Esophagus muscularis mucosa (tissue), 4 donors: ENCODE measurements at regions not wholly inside any gene's neighbourhood (a gene's known extent, or its start where the extent isn't known, plus 50 kb on each side); places are given as distances from the start of the nearest gene placed in this dataset.
"Not testable (repeated sequence)": the region's sequence is repeated elsewhere in the genome, so short reads cannot be mapped to it uniquely, and the experiment has no call there.

Source experiments
- DNase-seq: peaks from one replicate; pipeline ENCODE4 v3.0.0-alpha.2; 2017; ENCODE audit errors: extremely low spot score
- H3K27ac ChIP-seq, 4 donors: fragments of 200-600 bp; sonication (generic); replicated peaks in 1 of 4; 1 replicate in 3 of 4; 2 replicates in 1 of 4; pipeline ENCODE4 v1.5.1; 2016 to 2019; ENCODE audit warnings: mild to moderate bottlenecking in 1 of 4
- H3K27me3 ChIP-seq, 4 donors: fragments of 200-600 bp; sonication (generic); one replicate each; pipeline versions ENCODE4 v1.5.1 to v1.6.0; 2016 to 2019
- H3K36me3 ChIP-seq, 4 donors: fragments of 200-600 bp; sonication (generic); one replicate each; pipeline ENCODE4 v1.5.1; 2016 to 2019
- H3K4me1 ChIP-seq, 4 donors: fragments of 200-600 bp; sonication (generic); one replicate each; pipeline ENCODE4 v1.5.1; 2016 to 2019
- H3K4me3 ChIP-seq, 4 donors: fragments of 200-600 bp; sonication (generic); 1 replicate in 2 of 4; 2 replicates in 2 of 4; pipeline ENCODE4 v1.5.1; 2016 to 2019; ENCODE audit warnings: mild to moderate bottlenecking in 4 of 4, moderate library complexity in 1 of 4
- H3K9me3 ChIP-seq, 4 donors: fragments of 200-600 bp; sonication (generic); 1 replicate in 3 of 4; 2 replicates in 1 of 4; pipeline ENCODE4 v1.5.1; 2016 to 2019
- WGBS: methylation state at CpG from one replicate; pipeline ENCODE4 v1.1.5; 2018; 5-methylcytosine and 5-hydroxymethylcytosine counted together
- intact Hi-C: fragments of 100-400 bp; cut with DNase I; formaldehyde crosslinking; loops from one replicate; pipeline ENCODE4 v1.15.1; 2023

DNA sequence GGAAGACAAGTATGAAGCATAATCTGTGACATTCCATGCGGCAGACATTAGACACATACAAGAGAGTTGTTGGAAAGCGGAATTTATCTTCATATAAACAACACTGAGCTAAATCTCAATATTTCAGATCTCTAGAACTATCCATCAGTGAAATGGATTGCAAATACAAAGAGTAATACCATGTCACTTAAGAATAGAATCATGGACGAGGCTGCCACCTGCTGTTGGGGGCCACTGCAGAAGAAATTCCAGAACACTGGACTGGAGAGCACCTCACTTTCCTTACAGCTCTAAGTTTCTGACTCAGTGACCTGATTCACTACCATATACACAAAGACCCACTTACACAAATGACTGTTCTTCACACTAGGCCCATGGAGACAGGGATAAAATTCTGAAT is 346.7 kb downstream of the OR4F29 start:
- H3K4me3 ChIP-seq, DNase-seq, H3K4me1 ChIP-seq, intact Hi-C loops, H3K36me3 ChIP-seq, H3K27ac ChIP-seq, H3K9me3 ChIP-seq, H3K27me3 ChIP-seq: not testable (repeated sequence)
- WGBS, result no CpG with 5 or more reads among the region's 3 CpGs

DNA sequence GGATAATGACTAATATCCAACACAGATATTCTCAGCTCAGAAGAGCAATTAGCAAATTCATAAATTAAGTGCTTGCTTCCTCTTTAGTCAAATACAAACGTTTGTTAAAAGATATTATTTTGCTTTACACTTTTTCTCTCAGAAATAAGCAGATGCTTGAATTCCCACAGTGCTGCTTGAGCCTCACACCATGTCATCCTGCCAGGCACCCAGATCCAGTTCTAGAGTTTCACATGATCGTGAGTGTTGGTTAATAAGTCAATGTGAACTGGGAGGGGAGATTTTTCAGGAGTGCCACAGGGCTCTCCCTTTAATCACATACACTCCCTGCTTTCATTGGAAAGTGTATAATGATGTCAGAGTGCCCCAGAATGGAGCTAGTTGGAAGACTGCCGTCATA is 352.0 kb downstream of the OR4F29 start:
- DNase-seq, H3K27me3 ChIP-seq, H3K36me3 ChIP-seq, H3K4me3 ChIP-seq, H3K4me1 ChIP-seq, intact Hi-C loops, H3K27ac ChIP-seq, H3K9me3 ChIP-seq: not testable (repeated sequence)
- WGBS, result 0% methylated on average over 1 of the region's 3 CpGs

- WGBS, result no CpG with 5 or more reads among the region's 1 CpG
- H3K36me3 ChIP-seq, H3K9me3 ChIP-seq, H3K27me3 ChIP-seq, intact Hi-C loops, DNase-seq, H3K4me3 ChIP-seq, H3K27ac ChIP-seq, H3K4me1 ChIP-seq: not testable (repeated sequence)
Measured at GRCh38 chr1:98811-99210, 352.7 kb downstream of the OR4F29 start.

GRCh38 chr1:91279-91678 is 360.2 kb downstream of the OR4F29 start:
- no CpG with 5 or more reads among the region's 4 CpGs for WGBS
- H3K36me3 ChIP-seq, H3K4me1 ChIP-seq, H3K27ac ChIP-seq, H3K4me3 ChIP-seq, H3K27me3 ChIP-seq, intact Hi-C loops, H3K9me3 ChIP-seq, DNase-seq: not testable (repeated sequence)

DNA sequence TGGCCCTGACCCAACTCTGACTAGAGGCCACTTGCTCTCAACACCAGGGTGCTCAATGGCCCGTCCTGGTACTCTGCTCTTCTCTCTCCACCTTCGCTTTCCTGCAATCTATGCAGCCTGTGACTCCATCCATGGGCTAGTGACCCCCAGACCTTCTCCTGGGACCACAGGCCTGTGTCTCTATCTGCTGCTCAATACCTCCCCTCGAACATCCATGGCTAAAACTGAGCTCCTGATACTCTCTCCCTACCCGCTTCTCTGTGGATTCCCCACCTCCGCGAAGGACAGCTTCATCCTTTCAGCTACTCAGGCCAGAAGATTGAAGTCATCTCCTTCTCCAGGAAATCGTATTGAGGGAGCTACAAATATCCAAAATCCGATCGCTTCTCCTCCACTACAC is 363.4 kb downstream of the OR4F29 start:
- H3K4me1 ChIP-seq, DNase-seq, H3K27me3 ChIP-seq, intact Hi-C loops, H3K9me3 ChIP-seq, H3K36me3 ChIP-seq, H3K4me3 ChIP-seq, H3K27ac ChIP-seq: not testable (repeated sequence)
- WGBS, result 89% methylated on average over 7 of the region's 9 CpGs

- WGBS, result 83% methylated on average over 3 of the region's 3 CpGs
- intact Hi-C loops, H3K4me3 ChIP-seq, H3K9me3 ChIP-seq, H3K27me3 ChIP-seq, DNase-seq, H3K27ac ChIP-seq, H3K36me3 ChIP-seq, H3K4me1 ChIP-seq: not testable (repeated sequence)
Measured at GRCh38 chr1:79152-79551, 372.3 kb downstream of the OR4F29 start.

GRCh38 chr1:65119-65518 is 386.4 kb downstream of the OR4F29 start, which contains the start of gene OR4F5:
TSS of gene OR4F5 (plus strand) at chr1:65419.
- H3K4me1 ChIP-seq, H3K36me3 ChIP-seq, H3K27me3 ChIP-seq, intact Hi-C loops, H3K27ac ChIP-seq, DNase-seq, H3K9me3 ChIP-seq, H3K4me3 ChIP-seq: not testable (repeated sequence)
- WGBS, result no CpG with 5 or more reads among the region's 2 CpGs

DNA sequence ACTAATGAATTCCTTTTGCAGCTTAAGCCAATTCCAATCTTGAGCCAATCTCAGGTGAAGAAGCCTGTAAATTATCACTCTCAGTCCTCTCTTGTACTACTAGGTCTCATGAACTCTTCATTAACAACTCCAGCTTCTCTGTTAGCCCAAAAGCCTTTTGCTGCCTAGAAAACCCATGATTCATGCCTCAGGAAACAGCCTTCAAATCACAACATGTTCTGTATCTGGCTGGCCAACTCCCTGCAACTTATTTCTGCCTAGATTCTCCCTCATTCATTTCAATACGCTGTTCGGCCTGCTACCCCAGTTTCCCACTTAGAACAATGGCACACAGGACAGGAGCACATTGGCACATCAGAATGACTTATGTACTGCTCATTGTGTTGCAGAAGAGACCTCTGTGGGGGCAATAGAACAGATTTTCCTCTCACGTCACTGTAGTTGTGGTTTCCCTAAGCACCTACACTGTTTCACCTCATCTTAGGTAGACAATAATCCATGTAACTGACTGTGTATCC is 395.4 kb downstream of the OR4F29 start:
- H3K9me3 ChIP-seq, H3K4me3 ChIP-seq, H3K4me1 ChIP-seq, H3K27me3 ChIP-seq, DNase-seq, H3K36me3 ChIP-seq, intact Hi-C loops, H3K27ac ChIP-seq: not testable (repeated sequence)
- WGBS, result 72% methylated on average over 3 of the region's 3 CpGs

- H3K4me3 ChIP-seq, DNase-seq, H3K4me1 ChIP-seq, H3K9me3 ChIP-seq, H3K27ac ChIP-seq, H3K36me3 ChIP-seq, intact Hi-C loops, H3K27me3 ChIP-seq: not testable (repeated sequence)
- 67% methylated on average over 1 of the region's 1 CpG for WGBS
Measured at GRCh38 chr1:53182-53581, 398.3 kb downstream of the OR4F29 start.

DNA sequence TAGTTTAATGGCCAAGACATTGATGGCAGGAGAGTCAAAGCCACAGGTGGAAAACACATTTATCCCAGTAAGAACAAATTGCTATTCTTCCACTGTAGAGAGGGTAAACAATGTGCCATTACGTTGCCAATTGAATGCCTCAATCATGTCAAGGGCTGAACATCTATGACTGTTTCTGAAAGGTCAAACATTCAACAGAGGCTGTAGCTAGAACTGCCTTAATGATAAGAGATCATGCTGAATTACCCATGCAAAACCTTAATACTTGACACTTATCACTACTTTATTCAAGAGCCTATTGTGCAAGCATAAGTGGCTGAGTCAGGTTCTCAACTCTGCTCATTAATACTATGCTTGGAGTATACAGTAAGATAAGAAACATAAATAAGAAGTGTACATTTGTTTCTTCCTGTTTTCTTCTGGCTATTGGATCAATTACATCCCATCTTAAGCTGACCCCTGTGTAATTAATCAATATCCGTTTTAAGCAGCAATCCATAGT is 409.5 kb downstream of the OR4F29 start:
- H3K27me3 ChIP-seq, H3K4me3 ChIP-seq, H3K27ac ChIP-seq, H3K4me1 ChIP-seq, H3K36me3 ChIP-seq, H3K9me3 ChIP-seq, intact Hi-C loops, DNase-seq: not testable (repeated sequence)
- no CpG with 5 or more reads among the region's 2 CpGs for WGBS

GRCh38 chr1:41197-41596 is 410.3 kb downstream of the OR4F29 start:
- intact Hi-C loops, H3K4me1 ChIP-seq, H3K36me3 ChIP-seq, H3K27me3 ChIP-seq, H3K27ac ChIP-seq, DNase-seq, H3K9me3 ChIP-seq, H3K4me3 ChIP-seq: not testable (repeated sequence)

- intact Hi-C loops, result not testable (repeated sequence)
Measured at GRCh38 chr1:29183-29582, 422.3 kb downstream of the OR4F29 start.

DNA sequence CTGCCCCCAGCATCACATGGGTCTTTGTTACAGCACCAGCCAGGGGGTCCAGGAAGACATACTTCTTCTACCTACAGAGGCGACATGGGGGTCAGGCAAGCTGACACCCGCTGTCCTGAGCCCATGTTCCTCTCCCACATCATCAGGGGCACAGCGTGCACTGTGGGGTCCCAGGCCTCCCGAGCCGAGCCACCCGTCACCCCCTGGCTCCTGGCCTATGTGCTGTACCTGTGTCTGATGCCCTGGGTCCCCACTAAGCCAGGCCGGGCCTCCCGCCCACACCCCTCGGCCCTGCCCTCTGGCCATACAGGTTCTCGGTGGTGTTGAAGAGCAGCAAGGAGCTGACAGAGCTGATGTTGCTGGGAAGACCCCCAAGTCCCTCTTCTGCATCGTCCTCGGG is 434.2 kb downstream of the OR4F29 start:
- no CpG with 5 or more reads among the region's 12 CpGs for WGBS
- DNase-seq, H3K4me3 ChIP-seq, H3K27ac ChIP-seq, H3K9me3 ChIP-seq, H3K4me1 ChIP-seq, intact Hi-C loops, H3K27me3 ChIP-seq, H3K36me3 ChIP-seq: not testable (repeated sequence)

More at GRCh38 chr1:29183-29582, 422.3 kb downstream of the OR4F29 start:
- not testable (repeated sequence) for H3K36me3 ChIP-seq, H3K4me3 ChIP-seq, H3K4me1 ChIP-seq, H3K27me3 ChIP-seq, H3K27ac ChIP-seq, DNase-seq, H3K9me3 ChIP-seq
- WGBS, result no CpG with 5 or more reads among the region's 52 CpGs

GRCh38 chr1:16025-16424 is 435.5 kb downstream of the OR4F29 start:
- H3K27ac ChIP-seq, H3K9me3 ChIP-seq, H3K36me3 ChIP-seq, intact Hi-C loops, H3K4me3 ChIP-seq, H3K4me1 ChIP-seq, H3K27me3 ChIP-seq, DNase-seq: not testable (repeated sequence)
- no CpG with 5 or more reads among the region's 6 CpGs for WGBS
